DMS 273 (cell line): ENCODE measurements at regions not wholly inside any gene's neighbourhood (a gene's known extent, or its start where the extent isn't known, plus 50 kb on each side); places are given as distances from the start of the nearest gene placed in this dataset.
"Not testable (repeated sequence)": the region's sequence is repeated elsewhere in the genome, so short reads cannot be mapped to it uniquely, and the experiment has no call there.

ENCODE experiments used
- DNase-seq: peaks from one replicate; lab custom pipeline; 2025; ENCODE audit not compliant: unreplicated experiment; lab: John Stamatoyannopoulos, UW

- DNase-seq = no peak
These were observed 193.1 kb downstream of the OTOL1 start for GRCh38 chr3:161689584-161690298.

GRCh38 chr3:161690299-161690620, 193.7 kb downstream of the OTOL1 start:
- no peak for DNase-seq

GRCh38 chr3:161691677-161692076, 195.1 kb downstream of the OTOL1 start:
- no peak for DNase-seq

- no peak for DNase-seq
These were observed 198.3 kb downstream of the OTOL1 start for GRCh38 chr3:161694682-161695564.

- DNase-seq = no peak
These were observed 199.2 kb downstream of the OTOL1 start for GRCh38 chr3:161695811-161696210.

GRCh38 chr3:161700998-161701397, 204.4 kb downstream of the OTOL1 start:
- DNase-seq = no peak

- DNase-seq = not testable (repeated sequence)
These were observed 210.6 kb downstream of the OTOL1 start for GRCh38 chr3:161707253-161707652.

- no peak for DNase-seq
These were observed 217.1 kb downstream of the OTOL1 start for GRCh38 chr3:161713731-161714130.

- no peak for DNase-seq
These were observed 235.4 kb downstream of the OTOL1 start for GRCh38 chr3:161731968-161732367.

GRCh38 chr3:161737171-161737570, 240.6 kb downstream of the OTOL1 start:
- no peak for DNase-seq

GRCh38 chr3:161740421-161740820, 243.8 kb downstream of the OTOL1 start:
- DNase-seq = no peak

GRCh38 chr3:161744366-161744765, 247.8 kb downstream of the OTOL1 start:
- no peak for DNase-seq

GRCh38 chr3:161745741-161746140, 249.1 kb downstream of the OTOL1 start:
- no peak for DNase-seq

GRCh38 chr3:161748049-161748448, 251.4 kb downstream of the OTOL1 start:
- no peak for DNase-seq

GRCh38 chr3:161754420-161755053, 257.9 kb downstream of the OTOL1 start:
- DNase-seq = no peak

GRCh38 chr3:161759444-161759843, 262.8 kb downstream of the OTOL1 start:
- no peak for DNase-seq

- DNase-seq = no peak
These were observed 269.7 kb downstream of the OTOL1 start for GRCh38 chr3:161766331-161766730.

GRCh38 chr3:161770484-161771386, 274.1 kb downstream of the OTOL1 start:
- no peak for DNase-seq

- DNase-seq = no peak
These were observed 284.8 kb downstream of the OTOL1 start for GRCh38 chr3:161781381-161781780.

- no peak for DNase-seq
These were observed 296.8 kb downstream of the OTOL1 start for GRCh38 chr3:161793194-161793930.
